Prostate gland (tissue), 2 donors: ENCODE measurements at regions not wholly inside any gene's neighbourhood (a gene's known extent, or its start where the extent isn't known, plus 50 kb on each side); places are given as distances from the start of the nearest gene placed in this dataset.

Experiments
- DNase-seq: peaks from one replicate; pipeline ENCODE4 v3.0.0-alpha.2; 2019; ENCODE audit warnings: low spot score
- H3K27ac ChIP-seq, 2 donors: fragments of 200-600 bp; sonication (generic); 2 replicates each; pipeline ENCODE4 v1.5.1; 2017 to 2019
- H3K27me3 ChIP-seq: fragments of 200-600 bp; sonication (generic); replicated peaks from 2 replicates; pipeline ENCODE4 v1.5.1; 2019; ENCODE audit not compliant: insufficient read depth
- H3K36me3 ChIP-seq, 2 donors: fragments of 200-600 bp; sonication (generic); 1 replicate in 1 of 2; 2 replicates in 1 of 2; pipeline versions ENCODE4 v1.5.1 to v1.8.1; 2017 to 2019
- H3K4me1 ChIP-seq: fragments of 200-600 bp; sonication (generic); replicated peaks from 2 replicates; pipeline ENCODE4 v1.5.1; 2019
- H3K4me3 ChIP-seq, 2 donors: fragments of 200-600 bp; sonication (generic); 2 replicates each; pipeline ENCODE4 v1.5.1; 2017 to 2019
- H3K9me3 ChIP-seq: fragments of 200-600 bp; sonication (generic); 2 replicates; pipeline ENCODE4 v1.5.1; 2017
- CTCF ChIP-seq, 4 experiments: fragments of 200-600 bp in 2 of 4; fragments of 450-650 bp in 2 of 4; sonication (generic) in 2 of 4; IDR thresholded peaks; 1 replicate in 3 of 4; 2 replicates in 1 of 4; pipeline ENCODE4 v1.5.1; 2016 to 2019; ENCODE audit warnings: antibody characterized with exemption in 4 of 4, mild to moderate bottlenecking in 2 of 4, moderate library complexity in 2 of 4
- POLR2A ChIP-seq: fragments of 450-650 bp; IDR thresholded peaks from one replicate; pipeline ENCODE4 v1.6.1; 2016; ENCODE audit warnings: antibody characterized with exemption, mild to moderate bottlenecking
- POLR2AphosphoS5 ChIP-seq: sonication (generic); formaldehyde crosslinking; IDR thresholded peaks from one replicate; pipeline ENCODE4 v1.6.1; 2017; ENCODE audit warnings: antibody characterized with exemption
- WGBS: methylation state at CpG from one replicate; pipeline ENCODE4 v1.1.5; 2018; 5-methylcytosine and 5-hydroxymethylcytosine counted together
- intact Hi-C: fragments of 100-400 bp; cut with DNase I; formaldehyde crosslinking; loops from one replicate; pipeline ENCODE4 v1.14.2; 2022

- H3K4me1 ChIP-seq = no peaks in the 10 kb centered on the region
- intact Hi-C loops = no loop called here
- H3K4me3 ChIP-seq = no peak overlapping the region
- 65% methylated on average over 2 of the region's 2 CpGs for WGBS
- H3K9me3 ChIP-seq = no peaks in the 10 kb centered on the region
- no peak overlapping the region for H3K27ac ChIP-seq
- H3K36me3 ChIP-seq = no peaks in the 10 kb centered on the region
- TF ChIP-seq POLR2AphosphoS5 = no peak
- no peak for TF ChIP-seq CTCF (IDR thresholded peaks at IDR 0.05)
- TF ChIP-seq POLR2A = no peak
- DNase-seq = no peak
- H3K27me3 ChIP-seq = no peaks in the 10 kb centered on the region
Measured at GRCh38 chr5:60271517-60271916, 378.0 kb upstream of the PDE4D start.

GRCh38 chr5:60267907-60268306 is 374.4 kb upstream of the PDE4D start:
- no peak for DNase-seq
- WGBS = 84% methylated on average over 3 of the region's 3 CpGs
- Histone ChIP-seq H3K27me3 (no peaks in the 10 kb centered on the region), H3K4me1 (no peaks in the 10 kb centered on the region), H3K4me3 (no peak overlapping the region), H3K9me3 (no peaks in the 10 kb centered on the region), H3K27ac (no peak overlapping the region), H3K36me3 (no peaks in the 10 kb centered on the region)
- intact Hi-C loops = no loop called here
- no peak for TF ChIP-seq POLR2A
- TF ChIP-seq CTCF (IDR thresholded peaks at IDR 0.05) = no peak
- TF ChIP-seq POLR2AphosphoS5 = no peak

GRCh38 chr5:60263346-60263745 is 369.8 kb upstream of the PDE4D start:
- Histone ChIP-seq H3K36me3 (no peaks in the 10 kb centered on the region), H3K27ac (no peak overlapping the region), H3K4me3 (no peak overlapping the region), H3K9me3 (no peaks in the 10 kb centered on the region), H3K4me1 (no peaks in the 10 kb centered on the region), H3K27me3 (no peaks in the 10 kb centered on the region)
- no peak for DNase-seq
- 81% methylated on average over 5 of the region's 5 CpGs for WGBS
- no peak for TF ChIP-seq POLR2AphosphoS5
- TF ChIP-seq POLR2A = no peak
- TF ChIP-seq CTCF (IDR thresholded peaks at IDR 0.05) = no peak
- intact Hi-C loops = no loop called here

GRCh38 chr5:60262576-60263295 is 369.2 kb upstream of the PDE4D start:
- H3K36me3 ChIP-seq = no peaks in the 10 kb centered on the region
- H3K4me3 ChIP-seq = no peak overlapping the region
- 81% methylated on average over 6 of the region's 6 CpGs for WGBS
- TF ChIP-seq POLR2AphosphoS5 (no peak), CTCF (IDR thresholded peaks at IDR 0.05) (no peak), POLR2A (no peak)
- no peak for DNase-seq
- H3K9me3 ChIP-seq = no peaks in the 10 kb centered on the region
- no peaks in the 10 kb centered on the region for H3K27me3 ChIP-seq
- no peak overlapping the region for H3K27ac ChIP-seq
- intact Hi-C loops = no loop called here
- no peaks in the 10 kb centered on the region for H3K4me1 ChIP-seq

GRCh38 chr5:60261732-60262131 is 368.2 kb upstream of the PDE4D start:
- TF ChIP-seq POLR2AphosphoS5 (no peak), POLR2A (no peak), CTCF (IDR thresholded peaks at IDR 0.05) (no peak)
- Histone ChIP-seq H3K4me3 (no peak overlapping the region), H3K27ac (no peak overlapping the region), H3K27me3 (no peaks in the 10 kb centered on the region), H3K9me3 (no peaks in the 10 kb centered on the region), H3K36me3 (no peaks in the 10 kb centered on the region), H3K4me1 (no peaks in the 10 kb centered on the region)
- intact Hi-C loops = no loop called here
- 94% methylated on average over 1 of the region's 1 CpG for WGBS
- DNase-seq = no peak
